GM06990 (cell line): ENCODE measurements at regions not wholly inside any gene's neighbourhood (a gene's known extent, or its start where the extent isn't known, plus 50 kb on each side); places are given as distances from the start of the nearest gene placed in this dataset.

Experiments
- DNase-seq: peaks from one replicate; pipeline ENCODE4 v3.0.0-alpha.2; 2011; ENCODE audit not compliant: insufficient read length; ENCODE audit errors: extremely low read depth
- H3K27me3 ChIP-seq: replicated peaks from 2 replicates; pipeline ENCODE4 v1.6.0; 2011; ENCODE audit warnings: low read length; ENCODE audit not compliant: control insufficient read depth, insufficient read depth
- H3K36me3 ChIP-seq: 2 replicates; pipeline ENCODE4 v1.5.1; 2011; ENCODE audit warnings: low read length; ENCODE audit not compliant: control insufficient read depth, insufficient read depth
- H3K4me3 ChIP-seq: replicated peaks from 2 replicates; pipeline ENCODE4 v1.5.1; 2011; ENCODE audit warnings: low read depth, mild to moderate bottlenecking, control low read depth, low read length
- CTCF ChIP-seq: IDR thresholded peaks from 2 replicates; pipeline ENCODE4 v1.5.1; 2011; ENCODE audit warnings: low read length, control low read depth, mild to moderate bottlenecking, inconsistent platforms; ENCODE audit not compliant: insufficient read depth, poor library complexity, severe bottlenecking

GRCh38 chr18:24840640-24841039 is 380.2 kb downstream of the HRH4 start:
- DNase-seq = no peak
- Histone ChIP-seq H3K27me3 (no peaks in the 10 kb centered on the region), H3K36me3 (no peaks in the 10 kb centered on the region), H3K4me3 (no peak overlapping the region)
- no peak for TF ChIP-seq CTCF

GRCh38 chr18:24841536-24841935 is 381.1 kb downstream of the HRH4 start:
- TF ChIP-seq CTCF = no peak
- no peaks in the 10 kb centered on the region for H3K27me3 ChIP-seq
- H3K36me3 ChIP-seq = no peaks in the 10 kb centered on the region
- no peak for DNase-seq
- H3K4me3 ChIP-seq = no peak overlapping the region

GRCh38 chr18:24843123-24843522 is 382.7 kb downstream of the HRH4 start:
- Histone ChIP-seq H3K4me3 (no peak overlapping the region), H3K36me3 (no peaks in the 10 kb centered on the region), H3K27me3 (no peaks in the 10 kb centered on the region)
- TF ChIP-seq CTCF = no peak
- DNase-seq = no peak

- no peak overlapping the region for H3K4me3 ChIP-seq
- H3K36me3 ChIP-seq = no peaks in the 10 kb centered on the region
- H3K27me3 ChIP-seq = no peaks in the 10 kb centered on the region; the same call in 1 of the 2 replicates
- no peak for TF ChIP-seq CTCF
- no peak for DNase-seq
Observed at GRCh38 chr18:24846138-24846537, 385.7 kb downstream of the HRH4 start.

GRCh38 chr18:24850532-24850931 is 390.1 kb downstream of the HRH4 start:
- no peak for DNase-seq
- no peaks in the 10 kb centered on the region; the same call in 1 of the 2 replicates for H3K27me3 ChIP-seq
- H3K4me3 ChIP-seq = no peak overlapping the region

More at GRCh38 chr18:24850532-24850931, 390.1 kb downstream of the HRH4 start:
- TF ChIP-seq CTCF = no peak
- H3K36me3 ChIP-seq = no peaks in the 10 kb centered on the region
